GM06990 (cell line): ENCODE measurements at regions not wholly inside any gene's neighbourhood (a gene's known extent, or its start where the extent isn't known, plus 50 kb on each side); places are given as distances from the start of the nearest gene placed in this dataset.
"Not testable (repeated sequence)": the region's sequence is repeated elsewhere in the genome, so short reads cannot be mapped to it uniquely, and the experiment has no call there.

Experiments
- DNase-seq: peaks from one replicate; pipeline ENCODE4 v3.0.0-alpha.2; 2011; ENCODE audit not compliant: insufficient read length; ENCODE audit errors: extremely low read depth
- H3K27me3 ChIP-seq: replicated peaks from 2 replicates; pipeline ENCODE4 v1.6.0; 2011; ENCODE audit warnings: low read length; ENCODE audit not compliant: control insufficient read depth, insufficient read depth
- H3K36me3 ChIP-seq: 2 replicates; pipeline ENCODE4 v1.5.1; 2011; ENCODE audit warnings: low read length; ENCODE audit not compliant: control insufficient read depth, insufficient read depth
- H3K4me3 ChIP-seq: replicated peaks from 2 replicates; pipeline ENCODE4 v1.5.1; 2011; ENCODE audit warnings: low read depth, mild to moderate bottlenecking, control low read depth, low read length
- TF ChIP-seq, protein P1 (sequence below): IDR thresholded peaks from 2 replicates; pipeline ENCODE4 v1.5.1; 2011; ENCODE audit warnings: low read length, control low read depth, mild to moderate bottlenecking, inconsistent platforms; ENCODE audit not compliant: insufficient read depth, poor library complexity, severe bottlenecking

DNA sequence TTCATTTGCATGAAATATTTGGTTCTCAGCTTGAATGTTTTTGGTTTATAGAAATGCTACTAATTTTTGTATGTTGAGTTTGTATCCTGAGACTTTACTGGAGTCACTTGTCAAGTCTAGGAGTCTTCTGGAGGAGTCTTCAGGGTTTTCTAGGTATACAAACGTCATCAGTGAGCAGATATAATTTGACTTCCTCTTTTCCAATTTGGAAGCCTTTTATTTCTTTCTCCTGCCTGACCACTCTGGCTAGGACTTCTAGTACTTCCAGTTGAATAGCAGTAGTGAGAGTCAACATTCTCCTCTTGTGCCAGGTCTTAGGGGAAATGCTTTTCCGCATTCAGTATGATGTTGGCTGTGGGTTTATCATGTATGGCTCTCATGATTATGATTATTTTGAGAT, 55.4 kb upstream of the THUMPD2 start:
- DNase-seq: no peak
- Histone ChIP-seq H3K27me3 (no peaks in the 10 kb centered on the region), H3K36me3 (no peaks in the 10 kb centered on the region), H3K4me3 (no peak overlapping the region)
- TF ChIP-seq, protein P1, sequence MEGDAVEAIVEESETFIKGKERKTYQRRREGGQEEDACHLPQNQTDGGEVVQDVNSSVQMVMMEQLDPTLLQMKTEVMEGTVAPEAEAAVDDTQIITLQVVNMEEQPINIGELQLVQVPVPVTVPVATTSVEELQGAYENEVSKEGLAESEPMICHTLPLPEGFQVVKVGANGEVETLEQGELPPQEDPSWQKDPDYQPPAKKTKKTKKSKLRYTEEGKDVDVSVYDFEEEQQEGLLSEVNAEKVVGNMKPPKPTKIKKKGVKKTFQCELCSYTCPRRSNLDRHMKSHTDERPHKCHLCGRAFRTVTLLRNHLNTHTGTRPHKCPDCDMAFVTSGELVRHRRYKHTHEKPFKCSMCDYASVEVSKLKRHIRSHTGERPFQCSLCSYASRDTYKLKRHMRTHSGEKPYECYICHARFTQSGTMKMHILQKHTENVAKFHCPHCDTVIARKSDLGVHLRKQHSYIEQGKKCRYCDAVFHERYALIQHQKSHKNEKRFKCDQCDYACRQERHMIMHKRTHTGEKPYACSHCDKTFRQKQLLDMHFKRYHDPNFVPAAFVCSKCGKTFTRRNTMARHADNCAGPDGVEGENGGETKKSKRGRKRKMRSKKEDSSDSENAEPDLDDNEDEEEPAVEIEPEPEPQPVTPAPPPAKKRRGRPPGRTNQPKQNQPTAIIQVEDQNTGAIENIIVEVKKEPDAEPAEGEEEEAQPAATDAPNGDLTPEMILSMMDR: no peak

- DNase-seq, H3K4me3 ChIP-seq, H3K27me3 ChIP-seq, H3K36me3 ChIP-seq: not testable (repeated sequence)
Observed at GRCh38 chr2:39830610-39831009, 51.6 kb upstream of the THUMPD2 start.
